Neuronal stem cell (in vitro differentiated cells): ENCODE measurements at regions not wholly inside any gene's neighbourhood (a gene's known extent, or its start where the extent isn't known, plus 50 kb on each side); places are given as distances from the start of the nearest gene placed in this dataset.

Experiments used
- DNase-seq: peaks from one replicate; pipeline ENCODE4 v3.0.0-alpha.2; 2013; ENCODE audit warnings: low spot score
- H2AFZ ChIP-seq: one replicate; pipeline ENCODE4 v1.6.1; 2013; ENCODE audit warnings: mild to moderate bottlenecking, low read length, inconsistent platforms
- H2AK5ac ChIP-seq: 2 replicates; pipeline ENCODE4 v1.6.1; 2013; ENCODE audit warnings: low read depth, mild to moderate bottlenecking, inconsistent platforms, low read length, moderate library complexity, mixed read lengths
- H2BK120ac ChIP-seq: 2 replicates; pipeline ENCODE4 v1.6.1; 2013; ENCODE audit warnings: low read depth, mild to moderate bottlenecking, inconsistent platforms, low read length, moderate library complexity, mixed read lengths
- H2BK12ac ChIP-seq: one replicate; pipeline ENCODE4 v1.6.1; 2013; ENCODE audit warnings: low read length, inconsistent platforms
- H2BK15ac ChIP-seq: 2 replicates; pipeline ENCODE4 v1.6.1; 2013; ENCODE audit warnings: mild to moderate bottlenecking, low read length, inconsistent platforms, mixed read lengths
- H2BK5ac ChIP-seq: one replicate; pipeline ENCODE4 v1.6.1; 2013; ENCODE audit warnings: inconsistent platforms, mild to moderate bottlenecking, low read length, moderate library complexity
- H3K14ac ChIP-seq: one replicate; pipeline ENCODE4 v1.6.1; 2013; ENCODE audit warnings: low read length, inconsistent platforms
- H3K18ac ChIP-seq: 2 replicates; pipeline ENCODE4 v1.6.1; 2013; ENCODE audit warnings: low read length, inconsistent platforms
- H3K23ac ChIP-seq: 2 replicates; pipeline ENCODE4 v1.6.1; 2013; ENCODE audit warnings: low read depth, mild to moderate bottlenecking, mixed read lengths, low read length, inconsistent platforms; ENCODE audit not compliant: poor library complexity
- H3K27ac ChIP-seq: replicated peaks from 3 replicates; pipeline ENCODE4 v1.5.1; 2013; ENCODE audit warnings: low read length, inconsistent platforms
- H3K27me3 ChIP-seq, 3 experiments: 2 replicates each; pipeline ENCODE4 v1.6.1; 2013; ENCODE audit warnings: low read length in 3 of 3, mild to moderate bottlenecking in 2 of 3, inconsistent platforms in 1 of 3, low read depth in 1 of 3, mixed read lengths in 1 of 3, moderate library complexity in 1 of 3; ENCODE audit not compliant: control insufficient read depth in 3 of 3, insufficient read depth in 3 of 3
- H3K36me3 ChIP-seq, 2 donors: replicated peaks in 1 of 2; 2 replicates each; pipeline ENCODE4 v1.6.1; 2013; ENCODE audit warnings: low read length in 2 of 2; ENCODE audit not compliant: control insufficient read depth in 2 of 2, insufficient read depth in 2 of 2
- H3K4ac ChIP-seq: 2 replicates; pipeline ENCODE4 v1.6.1; 2013; ENCODE audit warnings: inconsistent platforms, mild to moderate bottlenecking, low read length, moderate library complexity
- H3K4me1 ChIP-seq, 2 donors: 1 replicate in 1 of 2; 2 replicates in 1 of 2; pipeline ENCODE4 v1.6.1; 2013; ENCODE audit warnings: low read length in 2 of 2, low read depth in 1 of 2; ENCODE audit not compliant: control insufficient read depth in 2 of 2, insufficient read depth in 1 of 2
- H3K4me2 ChIP-seq: one replicate; pipeline ENCODE4 v1.6.1; 2013; ENCODE audit warnings: mild to moderate bottlenecking, low read length, inconsistent platforms; ENCODE audit not compliant: insufficient read depth, poor library complexity, severe bottlenecking
- H3K4me3 ChIP-seq, 2 donors: 2 replicates each; pipeline ENCODE4 v1.5.1; 2013; ENCODE audit warnings: low read length in 2 of 2, mild to moderate bottlenecking in 2 of 2, inconsistent platforms in 1 of 2, moderate library complexity in 1 of 2
- H3K79me1 ChIP-seq: one replicate; pipeline ENCODE4 v1.6.1; 2013; ENCODE audit warnings: low read depth, mild to moderate bottlenecking, inconsistent platforms, low read length, moderate library complexity
- H3K9ac ChIP-seq: one replicate; pipeline ENCODE4 v1.6.1; 2013; ENCODE audit warnings: mild to moderate bottlenecking, low read depth, low read length, inconsistent platforms; ENCODE audit not compliant: poor library complexity
- H3K9me3 ChIP-seq, 2 donors: replicated peaks in 1 of 2; 2 replicates each; pipeline versions ENCODE3 to v1.6.1; 2013; ENCODE audit warnings: low read length in 2 of 2, mild to moderate bottlenecking in 2 of 2, inconsistent platforms in 1 of 2, low read depth in 1 of 2, mixed read lengths in 1 of 2, moderate library complexity in 1 of 2; ENCODE audit not compliant: control insufficient read depth in 2 of 2, insufficient read depth in 1 of 2
- H4K8ac ChIP-seq: one replicate; pipeline ENCODE4 v1.6.1; 2013; ENCODE audit warnings: low read depth, mild to moderate bottlenecking, inconsistent platforms, low read length, moderate library complexity
- H4K91ac ChIP-seq: one replicate; pipeline ENCODE4 v1.6.1; 2013; ENCODE audit warnings: low read length, low read depth, mild to moderate bottlenecking, inconsistent platforms; ENCODE audit not compliant: poor library complexity
- WGBS, 2 donors: extraction: QIAGEN DNeasy Blood & Tissue Kit; methylation state at CpG; one replicate each; pipeline ENCODE4 v1.1.7; 2013; ENCODE audit warnings: missing lambda C conversion rate in 2 of 2, mixed read lengths in 1 of 2; ENCODE audit not compliant: insufficient read length in 2 of 2, insufficient replicate concordance in 1 of 2; ENCODE audit errors: extremely low coverage in 2 of 2; 5-methylcytosine and 5-hydroxymethylcytosine counted together

GRCh38 chr18:75745147-75745546 lies 317.6 kb upstream of the SMIM21 start:
- H3K9ac ChIP-seq: no peak overlapping the region
- H2AFZ ChIP-seq: no peak overlapping the region
- no peak for DNase-seq

DNA sequence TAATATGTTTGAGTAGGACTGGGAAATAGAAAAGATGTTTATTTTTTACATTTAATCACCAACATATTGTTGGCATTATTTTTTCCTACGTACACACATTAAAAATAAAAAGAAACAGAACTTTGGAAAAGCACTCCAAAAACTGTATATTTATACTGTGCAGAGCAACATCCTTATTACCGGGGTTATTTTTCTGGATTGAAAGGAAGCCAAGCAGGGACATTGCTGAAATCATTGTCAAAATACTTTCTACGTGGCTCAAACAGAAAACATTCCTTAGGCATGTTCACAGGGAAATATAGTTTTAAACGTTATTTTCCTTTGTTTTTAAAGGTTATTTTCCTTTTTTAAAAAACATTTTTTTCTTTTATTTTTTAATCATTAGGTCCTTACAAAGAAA lies 315.0 kb upstream of the SMIM21 start:
- H3K14ac ChIP-seq: no peak overlapping the region
- no CpG with 5 or more reads among the region's 4 CpGs for WGBS, 2 donors

More at GRCh38 chr18:75745147-75745546, 317.6 kb upstream of the SMIM21 start:
- no peak overlapping the region for H3K18ac ChIP-seq
- no peaks in the 10 kb centered on the region for H3K9me3 ChIP-seq
- no peak overlapping the region for H3K23ac ChIP-seq
- H3K4me1 ChIP-seq: no peaks in the 10 kb centered on the region
- no peak overlapping the region for H2BK120ac ChIP-seq
- no peak overlapping the region for H2BK5ac ChIP-seq
- no peaks in the 10 kb centered on the region for H3K79me1 ChIP-seq
- H3K4me3 ChIP-seq: no peak overlapping the region
- no peak overlapping the region for H2BK12ac ChIP-seq
- H2AK5ac ChIP-seq: no peak overlapping the region
- no peak overlapping the region for H3K4me2 ChIP-seq
- H4K91ac ChIP-seq: no peak overlapping the region
- no peaks in the 10 kb centered on the region for H3K36me3 ChIP-seq
- H3K14ac ChIP-seq: no peak overlapping the region
- no peak overlapping the region for H4K8ac ChIP-seq
- H3K4ac ChIP-seq: no peak overlapping the region
- WGBS, 2 donors: no CpG with 5 or more reads among the region's 7 CpGs
- H2BK15ac ChIP-seq: no peak overlapping the region
- H3K27ac ChIP-seq: no peak overlapping the region
- no peaks in the 10 kb centered on the region for H3K27me3 ChIP-seq

GRCh38 chr18:75739682-75740081 lies 312.2 kb upstream of the SMIM21 start:
- Histone ChIP-seq H3K4me3 (no peak overlapping the region), H3K27me3 (no peaks in the 10 kb centered on the region), H3K18ac (no peak overlapping the region), H3K14ac (no peak overlapping the region), H2AFZ (no peak overlapping the region), H3K79me1 (no peaks in the 10 kb centered on the region), H3K4me2 (no peak overlapping the region), H4K91ac (no peak overlapping the region), H2BK15ac (no peak overlapping the region), H2BK12ac (no peak overlapping the region), H3K9ac (no peak overlapping the region), H3K36me3 (no peaks in the 10 kb centered on the region), H3K23ac (no peak overlapping the region), H3K4me1 (no peaks in the 10 kb centered on the region), H3K4ac (no peak overlapping the region), H2BK5ac (no peak overlapping the region), H4K8ac (no peak overlapping the region), H3K27ac (no peak overlapping the region), H2AK5ac (no peak overlapping the region), H2BK120ac (no peak overlapping the region), H3K9me3 (no peaks in the 10 kb centered on the region)
- WGBS, 2 donors: no CpG with 5 or more reads among the region's 7 CpGs
- no peak for DNase-seq

More for the DNA sequence above, 315.0 kb upstream of the SMIM21 start:
- Histone ChIP-seq H2BK12ac (no peak overlapping the region), H2AFZ (no peak overlapping the region), H2BK5ac (no peak overlapping the region), H3K9ac (no peak overlapping the region), H3K36me3 (no peaks in the 10 kb centered on the region), H3K4me2 (no peak overlapping the region), H4K91ac (no peak overlapping the region), H4K8ac (no peak overlapping the region), H3K79me1 (no peaks in the 10 kb centered on the region), H3K4me1 (no peaks in the 10 kb centered on the region), H2BK120ac (no peak overlapping the region), H3K23ac (no peak overlapping the region), H3K18ac (no peak overlapping the region), H3K4me3 (no peak overlapping the region), H3K27me3 (no peaks in the 10 kb centered on the region), H3K9me3 (no peaks in the 10 kb centered on the region), H3K27ac (no peak overlapping the region), H2AK5ac (no peak overlapping the region), H2BK15ac (no peak overlapping the region), H3K4ac (no peak overlapping the region)
- DNase-seq: no peak

- Histone ChIP-seq H2BK5ac (no peak overlapping the region), H3K23ac (no peak overlapping the region), H2BK15ac (no peak overlapping the region), H4K91ac (no peak overlapping the region), H4K8ac (no peak overlapping the region), H3K27me3 (no peaks in the 10 kb centered on the region), H3K36me3 (no peaks in the 10 kb centered on the region), H3K9ac (no peak overlapping the region), H2BK120ac (no peak overlapping the region), H3K4ac (no peak overlapping the region), H3K4me2 (no peak overlapping the region), H3K4me1 (no peaks in the 10 kb centered on the region), H3K18ac (no peak overlapping the region), H2AFZ (no peak overlapping the region), H3K9me3 (no peaks in the 10 kb centered on the region), H3K14ac (no peak overlapping the region), H2BK12ac (no peak overlapping the region), H3K4me3 (no peak overlapping the region), H2AK5ac (no peak overlapping the region), H3K79me1 (no peaks in the 10 kb centered on the region), H3K27ac (no peak overlapping the region)
- no peak for DNase-seq
- no CpG with 5 or more reads among the region's 2 CpGs for WGBS, 2 donors
These were observed 307.8 kb upstream of the SMIM21 start for GRCh38 chr18:75735291-75735690.
